ENCODE measurements at regions not wholly inside any gene's neighbourhood (a gene's known extent, or its start where the extent isn't known, plus 50 kb on each side); places are given as distances from the start of the nearest gene placed in this dataset.

GRCh38 chr1:221897321-221897721 lies 155.4 kb upstream of the DUSP10 start (continued):
- no peak for TF ChIP-seq ZNF532 (CRISPR knock-in tag; IDR thresholded peaks at IDR 0.05; ENCODE audit: borderline replicate concordance)
- no peak for TF ChIP-seq RELA (CRISPR knock-in tag; IDR thresholded peaks at IDR 0.05; ENCODE audit: borderline replicate concordance)
- no peak for TF ChIP-seq GRHL2 (CRISPR knock-in tag; IDR thresholded peaks at IDR 0.05; ENCODE audit: insufficient replicate concordance, severe bottlenecking)
- no peak for TF ChIP-seq NFATC4 (CRISPR knock-in tag; IDR thresholded peaks at IDR 0.05)

GRCh38 chr1:221892301-221892830 lies 150.5 kb upstream of the DUSP10 start:
- ATAC-seq, result no peak
- no peak for TF ChIP-seq JUN (CRISPR knock-in tag; IDR thresholded peaks at IDR 0.05)
- no peak for TF ChIP-seq ERG (CRISPR knock-in tag; IDR thresholded peaks at IDR 0.05)
- Mint-ChIP-seq H3K4me3 (no peak overlapping the region), H3K9me3 (0 out of 2 replicates have a peak, but pooled peaks cover 9% of the 10 kb centered on the region), H3K27me3 (ENCODE audit: low read depth) (no peaks in the 10 kb centered on the region), H3K36me3 (no peaks in the 10 kb centered on the region), H3K4me1 (0 out of 2 replicates have a peak, but pooled peaks cover 4% of the 10 kb centered on the region), H3K27ac (no peak overlapping the region)
- ChIA-PET POLR2A (interaction anchor here (1.0 kb wide), 1 partner anchor 11 kb away, joined by 3 read pairs; no protein-coding TSS in a partner anchor), CTCF (interaction anchor here (0.6 to 1.1 kb wide), 3 partner anchors 117 to 414 kb away, joined by 3 to 7 read pairs (median 4); no protein-coding TSS in a partner anchor)
- no peak for DNase-seq (ENCODE audit: low spot score)

GRCh38 chr1:221891708-221892107 lies 149.8 kb upstream of the DUSP10 start:
- DNase-seq (ENCODE audit: low spot score), result no peak
- ATAC-seq, result no peak
- H3K4me3 Mint-ChIP-seq, result no peak overlapping the region
- peaks cover 8% of the 10 kb centered on the region; the same call in 1 of the 2 replicates for H3K4me1 Mint-ChIP-seq
- no peaks in the 10 kb centered on the region for H3K27me3 Mint-ChIP-seq (ENCODE audit: low read depth)
- no peaks in the 10 kb centered on the region for H3K36me3 Mint-ChIP-seq
- CTCF ChIA-PET, result interaction anchor here (1.1 kb wide), 1 partner anchor 414 kb away, joined by 7 read pairs; no protein-coding TSS in a partner anchor
- H3K27ac Mint-ChIP-seq, result no peak overlapping the region
- POLR2A ChIA-PET, result interaction anchor here (1.0 kb wide), 1 partner anchor 12 kb away, joined by 3 read pairs; no protein-coding TSS in a partner anchor
- 0 out of 2 replicates have a peak, but pooled peaks cover 9% of the 10 kb centered on the region for H3K9me3 Mint-ChIP-seq
- TF ChIP-seq PRDM15 (CRISPR knock-in tag; IDR thresholded peaks at IDR 0.05), result no peak
- TF ChIP-seq MLX (CRISPR knock-in tag; IDR thresholded peaks at IDR 0.05), result no peak
- TF ChIP-seq ZNF416 (CRISPR knock-in tag; IDR thresholded peaks at IDR 0.05), result no peak
- TF ChIP-seq NFE2L1 (CRISPR knock-in tag; IDR thresholded peaks at IDR 0.05), result no peak
- TF ChIP-seq STAT6 (CRISPR knock-in tag; conservative IDR thresholded peaks at IDR 0.05; ENCODE audit: low read depth), result no peak
- TF ChIP-seq ERG (CRISPR knock-in tag; IDR thresholded peaks at IDR 0.05), result no peak
- TF ChIP-seq NR2C2 (CRISPR knock-in tag; IDR thresholded peaks at IDR 0.05), result no peak
- TF ChIP-seq E2F4 (CRISPR knock-in tag; IDR thresholded peaks at IDR 0.05; ENCODE audit: borderline replicate concordance, low read depth), result no peak
- no peak for TF ChIP-seq CTCF (IDR thresholded peaks at IDR 0.05)

Measured in WTC11 (cell line).